ENCODE measurements at regions not wholly inside any gene's neighbourhood (a gene's known extent, or its start where the extent isn't known, plus 50 kb on each side); places are given as distances from the start of the nearest gene placed in this dataset.

- no peak for TF ChIP-seq BRF2 (CRISPR knock-in tag; IDR thresholded peaks at IDR 0.05)
- no peak for TF ChIP-seq CTCF (CRISPR knock-in tag; IDR thresholded peaks at IDR 0.05)
- TF ChIP-seq ZNF549 (CRISPR knock-in tag; IDR thresholded peaks at IDR 0.05): no peak
- no peak for TF ChIP-seq GRHL1 (CRISPR knock-in tag; conservative IDR thresholded peaks at IDR 0.05)
- TF ChIP-seq, protein P1, sequence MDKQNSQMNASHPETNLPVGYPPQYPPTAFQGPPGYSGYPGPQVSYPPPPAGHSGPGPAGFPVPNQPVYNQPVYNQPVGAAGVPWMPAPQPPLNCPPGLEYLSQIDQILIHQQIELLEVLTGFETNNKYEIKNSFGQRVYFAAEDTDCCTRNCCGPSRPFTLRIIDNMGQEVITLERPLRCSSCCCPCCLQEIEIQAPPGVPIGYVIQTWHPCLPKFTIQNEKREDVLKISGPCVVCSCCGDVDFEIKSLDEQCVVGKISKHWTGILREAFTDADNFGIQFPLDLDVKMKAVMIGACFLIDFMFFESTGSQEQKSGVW (CRISPR knock-in tag; IDR thresholded peaks at IDR 0.05; ENCODE audit: borderline replicate concordance): no peak
- TF ChIP-seq REL (CRISPR knock-in tag; conservative IDR thresholded peaks at IDR 0.05): no peak
- TF ChIP-seq ZNF234 (CRISPR knock-in tag; conservative IDR thresholded peaks at IDR 0.05): no peak
- no peak for TF ChIP-seq EZH2 (conservative IDR thresholded peaks at IDR 0.05; ENCODE audit: low read depth, low read length)
- no peak for TF ChIP-seq ZNF605 (CRISPR knock-in tag; IDR thresholded peaks at IDR 0.05)
- no peak for TF ChIP-seq ZFP41 (CRISPR knock-in tag; IDR thresholded peaks at IDR 0.05; ENCODE audit: borderline replicate concordance)
- TF ChIP-seq SALL1 (CRISPR knock-in tag; IDR thresholded peaks at IDR 0.05): no peak
- no peak for TF ChIP-seq ZNF121 (CRISPR knock-in tag; IDR thresholded peaks at IDR 0.05)
- no peak for TF ChIP-seq SMC3 (IDR thresholded peaks at IDR 0.05; ENCODE audit: low read length)
- TF ChIP-seq TCF7 (IDR thresholded peaks at IDR 0.05; ENCODE audit: low read depth): no peak
Observed at GRCh38 chr12:14240873-14241220, 124.6 kb upstream of the ATF7IP start.

Data from HepG2 (cell line).